ENCODE measurements at regions not wholly inside any gene's neighbourhood (a gene's known extent, or its start where the extent isn't known, plus 50 kb on each side); places are given as distances from the start of the nearest gene placed in this dataset.

DNA sequence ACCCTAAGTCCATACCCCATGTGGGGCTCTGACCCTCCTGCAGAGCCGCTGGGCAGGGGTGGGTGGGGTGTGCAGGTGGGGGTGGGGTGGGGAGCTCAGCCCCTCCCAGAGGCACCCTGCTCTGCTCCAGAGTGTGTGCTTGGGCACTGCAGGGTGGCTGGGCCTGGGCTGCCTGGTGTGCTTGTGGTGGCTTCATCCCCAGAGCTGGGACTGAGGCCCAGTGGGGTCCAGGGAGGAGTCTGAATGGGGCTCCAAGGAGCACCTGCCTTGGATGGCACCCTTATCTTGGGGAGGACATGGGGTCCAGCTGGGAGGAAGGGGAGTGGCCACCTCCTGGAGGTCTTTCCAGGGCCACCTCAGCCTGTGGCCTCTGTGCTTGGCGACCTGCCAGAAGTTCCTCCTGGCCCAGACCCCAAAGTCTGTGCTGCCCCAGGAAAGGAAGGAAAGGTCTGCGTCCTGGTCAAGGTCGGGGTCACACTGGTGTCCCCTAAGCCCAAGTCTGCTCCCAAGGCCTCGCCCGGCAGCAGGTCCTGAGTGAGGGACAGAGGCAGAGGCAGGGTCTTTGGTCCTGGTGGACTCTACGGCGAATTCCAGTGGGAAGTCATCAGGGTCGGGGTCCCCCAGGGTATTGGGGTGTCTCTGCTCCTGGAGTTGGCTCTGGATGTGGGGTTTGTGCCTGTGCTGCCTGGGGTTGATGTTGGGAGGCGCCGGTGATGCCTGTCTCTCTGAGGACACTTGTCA lies 373.4 kb downstream of the TMEM121 start:
- TF ChIP-seq, protein P1, sequence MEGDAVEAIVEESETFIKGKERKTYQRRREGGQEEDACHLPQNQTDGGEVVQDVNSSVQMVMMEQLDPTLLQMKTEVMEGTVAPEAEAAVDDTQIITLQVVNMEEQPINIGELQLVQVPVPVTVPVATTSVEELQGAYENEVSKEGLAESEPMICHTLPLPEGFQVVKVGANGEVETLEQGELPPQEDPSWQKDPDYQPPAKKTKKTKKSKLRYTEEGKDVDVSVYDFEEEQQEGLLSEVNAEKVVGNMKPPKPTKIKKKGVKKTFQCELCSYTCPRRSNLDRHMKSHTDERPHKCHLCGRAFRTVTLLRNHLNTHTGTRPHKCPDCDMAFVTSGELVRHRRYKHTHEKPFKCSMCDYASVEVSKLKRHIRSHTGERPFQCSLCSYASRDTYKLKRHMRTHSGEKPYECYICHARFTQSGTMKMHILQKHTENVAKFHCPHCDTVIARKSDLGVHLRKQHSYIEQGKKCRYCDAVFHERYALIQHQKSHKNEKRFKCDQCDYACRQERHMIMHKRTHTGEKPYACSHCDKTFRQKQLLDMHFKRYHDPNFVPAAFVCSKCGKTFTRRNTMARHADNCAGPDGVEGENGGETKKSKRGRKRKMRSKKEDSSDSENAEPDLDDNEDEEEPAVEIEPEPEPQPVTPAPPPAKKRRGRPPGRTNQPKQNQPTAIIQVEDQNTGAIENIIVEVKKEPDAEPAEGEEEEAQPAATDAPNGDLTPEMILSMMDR (IDR thresholded peaks at IDR 0.05; ENCODE audit: control extremely low read depth in 1 of 3, insufficient read depth in 1 of 3, low read depth in 1 of 3, low read length in 3 of 3) = no peak
- TF ChIP-seq CBX8 (IDR thresholded peaks at IDR 0.05; ENCODE audit: borderline replicate concordance, low read depth, low read length) = no peak
- TF ChIP-seq CHD1 (IDR thresholded peaks at IDR 0.05; ENCODE audit: low read depth, low read length) = no peak
- no peak for TF ChIP-seq GTF2F1 (IDR thresholded peaks at IDR 0.05; ENCODE audit: borderline replicate concordance, low read depth, low read length)
- TF ChIP-seq ZNF274 (IDR thresholded peaks at IDR 0.05; ENCODE audit: borderline replicate concordance, extremely low read depth, low read length) = no peak
- no peak for TF ChIP-seq HDAC6 (IDR thresholded peaks at IDR 0.05; ENCODE audit: low read depth, low read length)
- no peak for TF ChIP-seq MAX (IDR thresholded peaks at IDR 0.05)
- no peak for TF ChIP-seq TEAD4 (IDR thresholded peaks at IDR 0.05; ENCODE audit: low read depth, low read length)
- TF ChIP-seq EZH2 (IDR thresholded peaks at IDR 0.05; ENCODE audit: low read depth, low read length, severe bottlenecking) = no peak

Data from H1 (cell line).